ENCODE measurements at regions not wholly inside any gene's neighbourhood (a gene's known extent, or its start where the extent isn't known, plus 50 kb on each side); places are given as distances from the start of the nearest gene placed in this dataset.
A peak's percentile ranks its signal among the peaks of the same experiment; 100 is the strongest.

DNA sequence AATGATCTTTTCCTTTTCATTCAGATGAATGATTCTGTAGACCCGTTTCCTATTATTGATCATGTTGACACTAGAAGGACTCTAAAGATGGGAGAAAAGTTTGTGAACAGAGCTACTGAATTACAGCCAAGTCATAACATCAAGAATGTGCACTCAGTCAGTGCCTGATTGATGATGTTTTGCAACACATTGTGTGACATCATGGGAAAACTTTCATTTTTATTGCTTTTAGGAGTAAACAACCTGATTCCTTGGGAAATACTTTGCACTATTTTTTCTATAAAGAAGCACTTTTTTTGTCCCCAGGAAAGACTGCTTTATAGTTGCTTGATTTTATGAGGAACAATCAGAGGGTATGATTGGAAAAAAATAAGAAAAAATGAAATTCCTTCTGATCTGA lies 383.8 kb upstream of the JAG1 start:
- Mint-ChIP-seq H3K27me3 (ENCODE audit: low read depth) (no peaks in the 10 kb centered on the region), H3K9me3 (ENCODE audit: low read depth) (no peaks in the 10 kb centered on the region), H3K27ac (ENCODE audit: unreplicated experiment) (no peak overlapping the region), H3K4me1 (ENCODE audit: low read depth) (peaks cover 11% of the 10 kb centered on the region), H3K36me3 (ENCODE audit: low read depth) (no peaks in the 10 kb centered on the region), H3K4me3 (ENCODE audit: unreplicated experiment) (no peak overlapping the region)
- DNase-seq (ENCODE audit: low spot score): no peak
- TF ChIP-seq, protein P1, sequence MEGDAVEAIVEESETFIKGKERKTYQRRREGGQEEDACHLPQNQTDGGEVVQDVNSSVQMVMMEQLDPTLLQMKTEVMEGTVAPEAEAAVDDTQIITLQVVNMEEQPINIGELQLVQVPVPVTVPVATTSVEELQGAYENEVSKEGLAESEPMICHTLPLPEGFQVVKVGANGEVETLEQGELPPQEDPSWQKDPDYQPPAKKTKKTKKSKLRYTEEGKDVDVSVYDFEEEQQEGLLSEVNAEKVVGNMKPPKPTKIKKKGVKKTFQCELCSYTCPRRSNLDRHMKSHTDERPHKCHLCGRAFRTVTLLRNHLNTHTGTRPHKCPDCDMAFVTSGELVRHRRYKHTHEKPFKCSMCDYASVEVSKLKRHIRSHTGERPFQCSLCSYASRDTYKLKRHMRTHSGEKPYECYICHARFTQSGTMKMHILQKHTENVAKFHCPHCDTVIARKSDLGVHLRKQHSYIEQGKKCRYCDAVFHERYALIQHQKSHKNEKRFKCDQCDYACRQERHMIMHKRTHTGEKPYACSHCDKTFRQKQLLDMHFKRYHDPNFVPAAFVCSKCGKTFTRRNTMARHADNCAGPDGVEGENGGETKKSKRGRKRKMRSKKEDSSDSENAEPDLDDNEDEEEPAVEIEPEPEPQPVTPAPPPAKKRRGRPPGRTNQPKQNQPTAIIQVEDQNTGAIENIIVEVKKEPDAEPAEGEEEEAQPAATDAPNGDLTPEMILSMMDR (IDR thresholded peaks at IDR 0.05): no peak

DNA sequence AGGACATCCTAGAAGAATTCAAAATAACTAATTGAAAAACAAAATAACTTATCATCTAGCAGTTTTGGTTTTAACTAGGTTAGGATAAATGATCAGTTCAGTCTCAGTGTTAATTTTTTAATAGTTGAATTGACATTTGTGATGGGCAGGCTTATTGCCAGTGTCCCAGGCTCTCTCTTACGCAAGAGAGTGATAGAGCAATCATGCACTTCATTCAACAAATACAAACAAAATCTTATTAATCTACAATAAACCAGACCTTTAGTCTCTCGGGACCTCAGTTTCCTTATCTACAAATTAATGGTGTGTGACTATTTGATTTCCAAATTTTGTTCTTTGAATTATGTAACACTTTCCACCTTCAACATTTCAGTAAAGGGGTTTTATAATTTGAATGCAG lies 385.9 kb upstream of the JAG1 start:
- DNase-seq (ENCODE audit: low spot score): no peak
- Mint-ChIP-seq H3K27ac (ENCODE audit: unreplicated experiment) (no peak overlapping the region), H3K27me3 (ENCODE audit: low read depth) (no peaks in the 10 kb centered on the region), H3K4me1 (ENCODE audit: low read depth) (peaks cover 14% of the 10 kb centered on the region), H3K9me3 (ENCODE audit: low read depth) (no peaks in the 10 kb centered on the region), H3K36me3 (ENCODE audit: low read depth) (no peaks in the 10 kb centered on the region), H3K4me3 (ENCODE audit: unreplicated experiment) (no peak overlapping the region)
- TF ChIP-seq, protein P1 (IDR thresholded peaks at IDR 0.05): no peak

DNA sequence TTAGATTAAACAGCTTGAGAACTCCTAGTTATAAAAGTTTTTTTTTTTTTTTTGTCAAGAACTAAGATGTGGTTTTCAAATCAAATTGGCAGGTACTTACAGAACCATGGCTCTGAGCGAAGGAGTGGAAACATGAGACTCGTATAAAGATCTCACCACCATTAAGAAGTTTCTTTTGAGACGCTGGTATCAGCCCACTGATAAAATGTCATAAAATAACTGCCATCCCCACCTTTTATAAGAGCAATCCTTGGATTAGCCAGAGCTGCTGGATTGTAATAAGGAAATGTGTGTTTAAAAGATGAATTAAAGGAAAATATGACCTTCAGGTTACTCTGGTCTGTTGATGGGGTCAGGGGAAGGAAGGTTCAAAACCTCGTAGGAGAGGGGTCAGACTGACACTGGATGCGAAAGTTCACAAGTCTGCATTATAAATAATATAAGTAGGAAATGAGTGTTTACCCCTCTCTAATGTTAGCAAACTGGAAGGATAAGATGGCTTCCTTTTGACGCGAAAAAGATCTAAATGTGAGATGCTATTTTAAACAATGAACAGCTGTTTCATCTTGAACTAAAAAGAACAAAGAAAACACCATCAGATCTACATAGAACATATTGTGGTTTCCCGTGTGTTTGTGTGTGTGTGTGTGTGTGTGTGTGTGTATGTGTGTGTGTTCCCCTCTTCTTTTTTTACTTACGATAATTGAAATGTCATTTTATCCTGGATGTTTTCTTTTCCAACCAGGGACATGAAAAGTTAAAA lies 386.8 kb upstream of the JAG1 start:
- no peak for DNase-seq (ENCODE audit: low spot score)
- H3K4me3 Mint-ChIP-seq (ENCODE audit: unreplicated experiment): no peak overlapping the region

DNA sequence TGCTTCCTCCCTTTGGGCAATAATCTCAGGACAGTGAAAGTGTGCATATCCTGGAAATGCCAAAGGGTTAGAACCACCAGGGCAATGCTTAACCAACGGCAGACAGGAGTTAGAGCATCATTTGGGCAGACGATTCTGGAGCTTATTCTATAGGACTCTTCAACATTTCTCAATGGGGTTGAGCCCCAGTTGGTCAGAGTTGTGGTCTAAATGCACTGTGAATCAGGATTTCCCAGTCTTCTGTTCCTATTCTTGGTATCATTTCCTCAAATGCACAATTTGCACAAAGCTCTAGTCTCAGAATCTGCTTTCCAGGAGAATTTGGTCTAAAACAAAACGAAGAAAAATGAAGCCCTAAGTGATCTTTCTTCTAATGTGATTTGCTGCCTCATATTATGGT lies 389.6 kb upstream of the JAG1 start:
- Mint-ChIP-seq H3K4me1 (ENCODE audit: low read depth) (peaks cover 24% of the 10 kb centered on the region), H3K4me3 (ENCODE audit: unreplicated experiment) (no peak overlapping the region), H3K27ac (ENCODE audit: unreplicated experiment) (no peak overlapping the region), H3K9me3 (ENCODE audit: low read depth) (no peaks in the 10 kb centered on the region), H3K27me3 (ENCODE audit: low read depth) (no peaks in the 10 kb centered on the region), H3K36me3 (ENCODE audit: low read depth) (no peaks in the 10 kb centered on the region)
- no peak for DNase-seq (ENCODE audit: low spot score)
- TF ChIP-seq, protein P1 (IDR thresholded peaks at IDR 0.05): no peak

More for the DNA sequence above, 386.8 kb upstream of the JAG1 start:
- peaks cover 20% of the 10 kb centered on the region for H3K4me1 Mint-ChIP-seq (ENCODE audit: low read depth)
- H3K36me3 Mint-ChIP-seq (ENCODE audit: low read depth): no peaks in the 10 kb centered on the region
- H3K9me3 Mint-ChIP-seq (ENCODE audit: low read depth): no peaks in the 10 kb centered on the region
- peak overlapping the region; percentile 32 for H3K27ac Mint-ChIP-seq (ENCODE audit: unreplicated experiment)
- TF ChIP-seq, protein P1 (IDR thresholded peaks at IDR 0.05): no peak
- no peaks in the 10 kb centered on the region for H3K27me3 Mint-ChIP-seq (ENCODE audit: low read depth)

DNA sequence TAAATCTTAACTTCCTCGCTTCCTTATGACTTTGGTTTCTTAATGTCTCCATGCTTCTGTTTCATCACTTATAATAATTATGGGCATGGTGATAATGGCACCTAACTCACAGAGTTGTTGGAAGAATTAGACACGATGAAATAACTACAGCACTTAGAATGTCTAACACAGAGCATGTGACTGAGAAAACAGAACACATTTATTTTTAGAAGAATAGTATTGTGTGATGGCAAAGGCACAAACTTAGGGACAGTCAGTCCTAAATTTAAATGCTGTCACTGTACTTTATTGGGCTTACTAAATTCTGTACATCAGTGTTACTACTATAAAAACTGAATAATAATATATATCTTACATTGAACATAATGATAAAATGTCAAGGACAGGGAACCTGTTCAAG lies 391.1 kb upstream of the JAG1 start:
- Mint-ChIP-seq H3K4me3 (ENCODE audit: unreplicated experiment) (no peak overlapping the region), H3K9me3 (ENCODE audit: low read depth) (no peaks in the 10 kb centered on the region), H3K27ac (ENCODE audit: unreplicated experiment) (no peak overlapping the region), H3K36me3 (ENCODE audit: low read depth) (no peaks in the 10 kb centered on the region), H3K27me3 (ENCODE audit: low read depth) (no peaks in the 10 kb centered on the region), H3K4me1 (ENCODE audit: low read depth) (peaks cover 24% of the 10 kb centered on the region)
- TF ChIP-seq, protein P1 (IDR thresholded peaks at IDR 0.05): no peak
- no peak for DNase-seq (ENCODE audit: low spot score)
